DMS114 treated with DMSO at 0.1 percent for 48 hours (cell line): ENCODE measurements at regions not wholly inside any gene's neighbourhood (a gene's known extent, or its start where the extent isn't known, plus 50 kb on each side); places are given as distances from the start of the nearest gene placed in this dataset.

Source experiments
- DNase-seq: peaks from one replicate; lab custom pipeline; 2025; ENCODE audit not compliant: unreplicated experiment; lab: John Stamatoyannopoulos, UW

- no peak for DNase-seq
Observed at GRCh38 chr2:122519821-122520611, 764.6 kb downstream of the TSN start.

DNA sequence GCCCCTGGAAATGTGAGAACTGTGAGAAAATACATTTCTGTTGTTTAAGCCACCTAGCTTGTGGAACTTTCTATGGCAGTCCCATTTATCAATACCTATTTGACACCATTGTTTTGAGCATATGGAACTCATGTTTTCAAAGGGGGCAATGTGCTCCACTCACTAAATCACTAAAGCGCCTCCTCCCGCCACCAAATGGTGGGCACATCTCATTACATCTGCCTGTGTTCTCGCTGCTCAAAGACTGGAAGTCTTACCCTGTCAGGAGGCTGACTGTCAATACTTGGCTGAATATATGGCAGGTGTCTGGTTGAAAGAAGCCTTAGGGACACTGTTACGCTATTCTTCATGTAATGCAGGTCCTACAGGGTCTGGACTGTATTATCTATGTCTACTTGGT, 767.7 kb downstream of the TSN start:
- DNase-seq, result no peak

DNA sequence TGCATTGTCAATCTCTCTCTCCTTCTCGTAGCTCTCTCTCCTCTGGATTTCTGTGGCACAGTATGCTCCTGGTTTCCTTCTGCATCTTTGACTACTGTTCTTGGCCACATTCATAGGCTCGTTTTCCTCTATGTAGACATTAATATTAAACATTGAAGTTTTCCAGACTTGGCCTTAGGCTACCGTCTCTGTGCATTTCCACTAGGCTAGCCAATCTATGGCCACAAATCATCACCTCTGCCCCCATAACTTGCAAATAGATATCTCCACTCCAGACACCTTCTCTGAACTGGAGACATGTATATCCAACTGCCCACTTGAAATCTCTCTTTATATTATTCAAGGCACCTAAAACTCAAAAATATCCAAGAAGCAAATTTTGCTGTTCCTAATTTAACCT, 768.5 kb downstream of the TSN start:
- DNase-seq, result no peak

- DNase-seq, result no peak
Observed at GRCh38 chr2:122525336-122525735, 769.9 kb downstream of the TSN start.

DNA sequence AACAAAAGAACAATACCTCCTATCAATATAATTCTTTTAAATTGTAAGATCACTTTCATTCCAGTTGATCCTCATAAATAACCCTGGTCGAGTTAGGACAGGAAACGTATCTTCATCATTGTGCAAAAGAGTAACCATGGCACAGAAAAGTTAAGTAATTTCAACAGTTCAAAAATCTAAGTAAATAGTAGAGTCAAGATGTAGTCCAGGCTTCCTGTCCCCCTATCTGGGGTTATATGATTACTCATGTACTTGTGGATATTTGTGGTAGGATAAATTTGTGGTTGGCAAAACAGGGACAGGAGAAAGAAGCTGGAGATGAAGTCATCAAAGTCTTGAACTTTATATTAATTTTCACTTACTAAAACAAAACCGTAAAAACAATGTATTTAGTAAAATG, 772.6 kb downstream of the TSN start:
- no peak for DNase-seq

DNA sequence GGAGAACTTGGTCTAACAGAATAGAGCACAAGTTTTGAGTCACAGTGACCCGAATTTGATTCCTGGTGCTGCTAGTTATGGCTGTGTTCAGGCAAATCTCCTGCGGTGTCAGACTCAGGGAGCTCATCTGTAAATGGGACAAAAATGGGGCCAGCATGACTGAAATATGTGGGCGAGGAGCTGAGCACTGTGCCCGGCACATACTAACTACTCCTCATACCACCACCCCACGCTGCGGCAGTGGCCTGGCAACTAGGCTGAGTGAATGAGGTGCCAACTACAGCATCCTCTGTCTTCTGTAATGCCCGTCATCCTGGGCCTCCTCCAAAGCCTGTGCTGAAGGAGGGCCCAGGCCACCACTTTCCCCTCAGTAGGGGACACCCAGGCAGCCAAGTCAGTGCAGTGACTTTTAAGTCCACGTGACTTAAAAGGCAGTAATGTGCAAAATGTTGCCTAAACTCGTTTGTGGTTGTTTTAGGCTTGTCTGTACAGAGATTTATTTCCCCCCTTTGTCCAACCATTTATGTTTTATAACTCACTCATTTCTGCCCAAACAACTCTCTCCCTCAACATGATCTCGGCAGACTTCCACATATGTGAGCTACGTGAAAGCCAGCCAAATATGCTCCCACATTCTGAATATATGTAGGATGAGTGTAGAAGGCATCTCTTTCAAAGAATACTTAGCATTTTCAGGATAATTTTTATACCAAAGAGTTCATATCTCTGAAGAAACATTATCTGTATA, 773.7 kb downstream of the TSN start:
- DNase-seq, result no peak

DNA sequence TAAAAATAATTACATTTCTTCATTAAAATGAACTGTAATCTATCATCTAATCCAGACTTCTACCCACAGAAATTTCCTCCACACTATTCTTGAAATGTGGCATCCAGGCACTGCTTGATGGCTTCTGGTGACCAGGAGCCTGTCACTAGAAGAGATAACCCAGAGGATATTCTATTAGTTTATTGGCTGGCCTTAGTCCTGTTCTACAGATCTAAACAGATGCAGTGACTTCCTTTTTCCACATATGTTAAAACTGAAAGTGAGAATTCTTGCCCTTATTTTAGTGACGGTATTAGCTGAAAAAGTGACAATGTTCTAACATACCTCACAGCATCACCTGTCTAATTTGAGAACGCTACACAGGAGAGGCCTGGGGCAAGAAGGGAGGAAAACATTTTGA, 775.4 kb downstream of the TSN start:
- no peak for DNase-seq

- no peak for DNase-seq
Observed at GRCh38 chr2:122531290-122532071, 776.0 kb downstream of the TSN start.

DNA sequence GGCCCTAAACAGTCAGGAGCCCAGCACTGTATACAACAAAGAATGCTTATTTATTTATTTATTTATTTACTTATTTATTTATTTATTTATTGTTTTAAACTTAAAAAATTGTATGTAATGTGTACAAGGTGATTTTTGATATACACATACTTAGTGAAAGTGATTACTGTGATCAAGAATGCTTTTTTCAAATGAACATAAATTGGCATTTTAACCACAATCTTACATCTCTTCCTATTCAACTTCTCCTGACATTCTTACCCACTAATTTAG, 776.6 kb downstream of the TSN start:
- no peak for DNase-seq

GRCh38 chr2:122532481-122532880, 777.0 kb downstream of the TSN start:
- no peak for DNase-seq

- DNase-seq, result no peak
Observed at GRCh38 chr2:122535960-122536505, 780.6 kb downstream of the TSN start.

GRCh38 chr2:122539311-122539710, 783.9 kb downstream of the TSN start:
- no peak for DNase-seq

DNA sequence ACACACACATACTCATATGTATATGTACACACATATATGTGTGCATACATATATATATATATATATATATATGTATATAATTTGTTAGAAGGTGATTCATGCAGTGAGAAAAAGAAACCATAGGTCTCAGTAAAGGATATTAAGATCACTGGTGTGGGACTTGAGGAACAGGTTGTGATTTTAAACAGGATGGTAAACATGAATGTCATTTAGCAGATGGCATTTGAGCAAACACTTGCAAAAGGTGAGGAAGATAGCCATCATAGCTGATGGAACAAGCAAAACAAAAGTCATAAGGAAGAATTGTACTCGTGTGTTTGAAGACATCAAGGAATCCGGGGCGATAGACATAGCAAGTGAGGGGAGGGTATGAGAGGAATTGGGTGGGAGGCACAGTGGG, 784.5 kb downstream of the TSN start:
- no peak for DNase-seq

DNA sequence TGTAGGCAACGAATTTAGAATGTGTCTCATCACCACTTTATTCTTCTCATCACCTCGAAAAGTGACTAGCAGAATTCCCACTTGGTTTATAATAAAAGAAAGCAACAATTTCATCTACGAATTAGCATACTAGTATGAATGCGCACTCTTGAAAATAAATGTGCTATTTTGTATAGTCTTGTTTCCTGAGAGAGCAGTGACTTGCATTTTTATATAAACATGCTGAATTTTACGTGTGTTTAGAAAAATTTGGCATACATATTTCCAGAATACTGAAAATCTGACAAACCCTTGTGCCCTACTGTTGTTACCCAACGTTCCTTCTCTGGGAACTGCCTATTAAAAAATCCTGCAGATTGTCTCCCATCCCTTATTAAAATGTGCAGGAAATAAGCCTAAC, 786.8 kb downstream of the TSN start:
- DNase-seq, result no peak

DNA sequence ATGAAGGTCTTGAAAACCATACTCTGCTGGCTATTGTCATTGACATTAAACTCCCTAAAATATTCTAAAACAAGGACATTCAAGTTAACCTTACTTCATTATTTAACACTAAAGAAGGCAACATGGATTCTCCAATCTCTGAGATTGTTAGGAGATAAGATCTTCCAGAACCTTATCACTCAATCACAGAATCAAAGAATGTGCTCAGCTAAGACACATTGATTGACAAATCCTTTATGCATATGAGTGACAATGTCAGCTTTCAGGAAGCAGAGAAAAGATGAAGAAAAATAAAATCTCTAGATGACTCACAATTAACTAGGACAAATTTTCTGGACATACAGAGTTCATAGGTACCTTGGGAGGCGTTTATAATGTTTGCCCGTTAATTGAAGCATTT, 787.2 kb downstream of the TSN start:
- no peak for DNase-seq

GRCh38 chr2:122543815-122544214, 788.4 kb downstream of the TSN start:
- DNase-seq, result no peak

DNA sequence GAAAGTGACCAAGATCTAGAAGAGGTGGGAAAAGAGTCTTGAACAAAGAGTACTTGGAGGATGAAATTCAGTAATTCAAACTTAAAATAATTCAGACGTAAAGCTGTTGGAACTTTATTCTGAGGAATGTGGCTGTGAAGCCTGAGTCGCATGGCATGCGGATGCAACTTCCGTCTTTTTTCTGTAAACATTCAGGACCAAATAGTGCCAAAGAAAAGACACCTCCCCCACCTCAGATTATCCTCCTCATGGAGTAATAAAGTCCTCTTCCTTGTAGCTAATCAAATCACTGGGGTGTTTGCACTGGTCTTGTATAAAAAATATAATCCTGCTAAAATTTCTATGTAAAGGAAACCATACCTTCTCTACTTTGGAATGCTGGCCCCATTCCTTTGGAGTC, 790.4 kb downstream of the TSN start:
- DNase-seq, result no peak

- DNase-seq, result no peak
Observed at GRCh38 chr2:122562775-122563174, 807.3 kb downstream of the TSN start.

DNA sequence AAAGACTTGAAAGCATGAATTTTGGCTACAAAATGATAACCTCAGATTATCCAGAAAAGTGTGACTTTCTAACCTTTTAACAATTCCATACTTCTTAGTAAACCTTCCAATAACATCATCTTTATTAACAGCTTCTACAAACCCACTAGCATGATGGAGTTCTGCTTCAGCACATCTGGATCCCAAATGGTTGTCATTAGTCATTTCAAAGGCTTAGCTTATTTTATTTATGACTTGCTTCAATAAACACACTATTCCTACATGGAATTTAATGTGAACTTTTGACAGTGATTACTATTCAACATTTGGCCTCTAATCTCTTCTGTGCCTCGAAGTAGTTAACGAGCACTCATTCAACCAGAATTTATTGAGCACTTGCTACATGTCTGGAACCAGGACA, 808.3 kb downstream of the TSN start:
- DNase-seq, result no peak

- DNase-seq, result no peak
Observed at GRCh38 chr2:122564843-122565242, 809.4 kb downstream of the TSN start.

GRCh38 chr2:122565364-122565763, 809.9 kb downstream of the TSN start:
- no peak for DNase-seq

DNA sequence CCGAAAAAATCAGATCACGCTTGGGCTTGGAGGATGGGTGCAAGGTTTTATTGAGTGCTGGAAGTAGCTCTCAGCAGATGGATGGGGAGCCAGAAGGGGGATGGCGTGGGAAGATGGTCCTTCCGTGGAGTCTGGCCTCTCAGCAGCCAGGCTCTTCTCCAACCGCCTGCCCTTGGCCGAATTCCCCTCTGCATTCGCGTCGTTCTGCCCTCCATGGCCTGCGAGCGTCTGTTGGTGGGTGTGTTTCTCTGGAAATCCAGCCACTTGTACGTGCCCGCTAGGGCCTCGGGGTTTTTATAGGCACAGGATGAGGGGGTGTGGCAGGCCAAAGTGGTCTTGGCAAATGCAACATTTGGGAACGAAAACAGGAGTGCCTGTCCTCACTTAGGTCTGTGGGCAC, 815.2 kb downstream of the TSN start:
- no peak for DNase-seq
